AG04450 (cell line): ENCODE measurements at regions not wholly inside any gene's neighbourhood (a gene's known extent, or its start where the extent isn't known, plus 50 kb on each side); places are given as distances from the start of the nearest gene placed in this dataset.

Experiments used
- CTCF ChIA-PET: fragments of 300-600, 350-600 bp; formaldehyde crosslinking; extraction: SDS; loops from one replicate; lab custom pipeline; 2022; ENCODE audit warnings: antibody characterized with exemption, inconsistent platforms; lab: Charles Lee
- POLR2A ChIA-PET: fragments of 350-600 bp; formaldehyde crosslinking; extraction: SDS; loops from one replicate; lab custom pipeline; 2021; ENCODE audit warnings: antibody characterized with exemption, inconsistent platforms; lab: Yijun Ruan, JAX
- DNase-seq: peaks from one replicate; pipeline ENCODE4 v3.0.0-alpha.2; 2011; ENCODE audit warnings: low read depth, low spot score
- H3K27ac ChIP-seq: one replicate; pipeline ENCODE4 v1.5.1; 2012; ENCODE audit warnings: low read depth, low read length, control low read depth
- H3K27me3 ChIP-seq: one replicate; pipeline ENCODE4 v1.6.0; 2012; ENCODE audit warnings: low read length; ENCODE audit not compliant: control insufficient read depth, insufficient read depth
- H3K4me3 ChIP-seq: 2 replicates; pipeline ENCODE4 v1.5.1; 2011; ENCODE audit warnings: mild to moderate bottlenecking, low read depth, low read length, control low read depth
- H3K9me3 ChIP-seq: 2 replicates; pipeline ENCODE4 v1.5.1; 2012; ENCODE audit warnings: low read length; ENCODE audit not compliant: control insufficient read depth, insufficient read depth
- TF ChIP-seq, protein P1 (sequence below): IDR thresholded peaks from 2 replicates; pipeline ENCODE4 v1.5.1; 2011; ENCODE audit warnings: low read depth, low read length, control low read depth, inconsistent platforms

DNA sequence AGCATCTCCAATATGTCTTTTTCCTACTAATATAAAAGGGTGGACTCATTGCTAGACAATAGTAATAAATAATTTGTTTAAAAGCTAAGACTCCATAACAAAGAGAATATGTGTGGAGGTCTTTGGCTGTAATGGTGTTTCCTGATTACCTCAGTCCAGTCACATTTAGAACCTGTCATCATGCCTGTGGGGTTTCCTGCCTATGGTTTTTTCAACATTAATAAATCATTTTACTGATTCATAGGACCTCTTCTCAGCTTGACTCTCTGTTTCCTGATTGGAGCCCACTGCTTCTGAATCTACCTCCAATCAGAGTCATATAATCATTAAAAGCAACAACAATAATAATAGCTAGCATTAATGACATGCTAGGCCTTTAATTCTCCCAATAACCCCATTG lies 52.4 kb upstream of the GNAI1 start:
- TF ChIP-seq, protein P1, sequence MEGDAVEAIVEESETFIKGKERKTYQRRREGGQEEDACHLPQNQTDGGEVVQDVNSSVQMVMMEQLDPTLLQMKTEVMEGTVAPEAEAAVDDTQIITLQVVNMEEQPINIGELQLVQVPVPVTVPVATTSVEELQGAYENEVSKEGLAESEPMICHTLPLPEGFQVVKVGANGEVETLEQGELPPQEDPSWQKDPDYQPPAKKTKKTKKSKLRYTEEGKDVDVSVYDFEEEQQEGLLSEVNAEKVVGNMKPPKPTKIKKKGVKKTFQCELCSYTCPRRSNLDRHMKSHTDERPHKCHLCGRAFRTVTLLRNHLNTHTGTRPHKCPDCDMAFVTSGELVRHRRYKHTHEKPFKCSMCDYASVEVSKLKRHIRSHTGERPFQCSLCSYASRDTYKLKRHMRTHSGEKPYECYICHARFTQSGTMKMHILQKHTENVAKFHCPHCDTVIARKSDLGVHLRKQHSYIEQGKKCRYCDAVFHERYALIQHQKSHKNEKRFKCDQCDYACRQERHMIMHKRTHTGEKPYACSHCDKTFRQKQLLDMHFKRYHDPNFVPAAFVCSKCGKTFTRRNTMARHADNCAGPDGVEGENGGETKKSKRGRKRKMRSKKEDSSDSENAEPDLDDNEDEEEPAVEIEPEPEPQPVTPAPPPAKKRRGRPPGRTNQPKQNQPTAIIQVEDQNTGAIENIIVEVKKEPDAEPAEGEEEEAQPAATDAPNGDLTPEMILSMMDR = no peak
- ChIA-PET CTCF (no interaction called here), POLR2A (interaction anchor here (0.6 kb wide), 1 partner anchor 140 kb away, joined by 5 read pairs; no protein-coding TSS in a partner anchor)
- no peak overlapping the region for H3K27ac ChIP-seq
- no peak for DNase-seq
- H3K27me3 ChIP-seq = no peaks in the 10 kb centered on the region
- peaks cover 3% of the 10 kb centered on the region; the same call in 1 of the 2 replicates for H3K9me3 ChIP-seq
- H3K4me3 ChIP-seq = no peak overlapping the region

DNA sequence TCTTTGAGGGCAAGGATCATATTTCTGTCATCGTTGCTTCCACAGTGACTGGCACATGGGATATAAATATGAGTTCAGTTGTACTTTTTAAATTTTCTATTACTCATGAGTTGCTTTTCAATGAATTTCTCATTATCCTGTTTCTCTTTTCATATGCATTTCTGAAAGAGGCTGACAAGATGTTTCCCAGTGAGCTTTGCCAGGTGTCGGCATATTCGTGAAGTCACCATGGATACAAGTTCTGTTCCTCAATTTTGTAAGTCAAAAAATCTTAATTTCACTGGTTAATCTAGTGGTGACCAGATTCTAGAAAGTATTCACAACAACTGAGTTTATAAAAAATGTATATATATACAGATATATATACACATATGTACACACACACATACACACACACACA lies 55.7 kb upstream of the GNAI1 start:
- H3K9me3 ChIP-seq = no peaks in the 10 kb centered on the region
- ChIA-PET CTCF (interaction anchor here (1.2 to 1.4 kb wide), 2 partner anchors 10 to 16 kb away, joined by 3 to 5 read pairs; no protein-coding TSS in a partner anchor), POLR2A (no interaction called here)
- TF ChIP-seq, protein P1 = no peak
- no peak overlapping the region for H3K27ac ChIP-seq
- no peak overlapping the region for H3K4me3 ChIP-seq
- no peaks in the 10 kb centered on the region for H3K27me3 ChIP-seq
- DNase-seq = no peak

DNA sequence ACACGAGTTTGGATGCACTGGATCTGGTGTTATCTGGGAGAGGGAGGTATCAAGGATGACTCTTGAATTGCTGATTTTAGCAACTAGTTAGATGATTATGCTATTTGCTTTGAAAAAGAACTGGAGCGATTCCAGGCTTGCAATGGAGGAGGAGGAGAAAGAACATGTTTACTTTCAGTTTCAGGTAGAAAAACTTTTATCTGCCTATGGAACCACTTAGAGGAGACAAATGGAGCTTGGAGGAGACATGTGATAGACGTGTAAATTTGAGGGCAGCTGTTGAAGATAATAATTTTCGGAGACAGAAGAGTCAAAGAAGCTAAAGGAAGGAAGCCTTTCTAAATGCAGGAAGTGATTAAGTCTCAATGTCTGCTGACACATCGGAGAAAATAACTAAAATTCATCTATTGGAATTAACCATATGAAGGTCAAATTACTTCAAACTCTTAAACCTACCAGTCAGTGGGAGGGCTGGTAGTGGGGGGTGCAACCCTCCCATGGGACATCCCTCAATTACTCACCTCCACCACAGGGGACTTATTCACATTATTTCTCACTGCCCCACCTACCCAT lies 56.4 kb upstream of the GNAI1 start:
- ChIA-PET POLR2A (no interaction called here), CTCF (interaction anchor here (0.8 to 1.4 kb wide), 5 partner anchors 11 to 314 kb away, joined by 3 to 6 read pairs (median 4); no protein-coding TSS in a partner anchor)

DNA sequence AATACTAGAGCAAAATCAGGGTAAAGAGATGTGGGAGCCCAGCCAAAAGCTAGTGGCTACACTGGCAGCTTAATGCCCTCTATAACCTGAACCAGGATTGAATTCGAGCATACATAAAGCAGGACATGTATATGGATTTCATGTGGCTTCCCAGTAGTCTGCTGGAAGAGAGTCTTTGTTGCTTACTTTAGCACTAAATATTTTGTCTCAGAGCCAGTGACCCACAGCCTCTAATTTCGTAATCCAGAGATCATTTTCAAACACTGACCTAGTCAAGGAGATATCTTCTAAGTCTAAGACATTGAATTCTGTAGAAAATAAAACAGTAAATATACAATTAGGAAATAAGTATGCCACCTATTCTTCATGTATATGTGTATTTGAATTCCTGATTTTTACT lies 64.2 kb upstream of the GNAI1 start:
- CTCF ChIA-PET = interaction anchor here (1.0 kb wide), 1 partner anchor 11 kb away, joined by 3 read pairs; no protein-coding TSS in a partner anchor
- POLR2A ChIA-PET = no interaction called here
- Histone ChIP-seq H3K9me3 (peaks cover 8% of the 10 kb centered on the region), H3K27me3 (no peaks in the 10 kb centered on the region), H3K27ac (no peak overlapping the region), H3K4me3 (no peak overlapping the region)
- TF ChIP-seq, protein P1 = no peak
- DNase-seq = no peak

More for the DNA sequence above, 56.4 kb upstream of the GNAI1 start:
- Histone ChIP-seq H3K9me3 (no peaks in the 10 kb centered on the region), H3K4me3 (peak overlapping the region; percentile 1; the same call in 1 of the 2 replicates), H3K27ac (no peak overlapping the region), H3K27me3 (no peaks in the 10 kb centered on the region)
- DNase-seq = no peak
- TF ChIP-seq, protein P1 = no peak

DNA sequence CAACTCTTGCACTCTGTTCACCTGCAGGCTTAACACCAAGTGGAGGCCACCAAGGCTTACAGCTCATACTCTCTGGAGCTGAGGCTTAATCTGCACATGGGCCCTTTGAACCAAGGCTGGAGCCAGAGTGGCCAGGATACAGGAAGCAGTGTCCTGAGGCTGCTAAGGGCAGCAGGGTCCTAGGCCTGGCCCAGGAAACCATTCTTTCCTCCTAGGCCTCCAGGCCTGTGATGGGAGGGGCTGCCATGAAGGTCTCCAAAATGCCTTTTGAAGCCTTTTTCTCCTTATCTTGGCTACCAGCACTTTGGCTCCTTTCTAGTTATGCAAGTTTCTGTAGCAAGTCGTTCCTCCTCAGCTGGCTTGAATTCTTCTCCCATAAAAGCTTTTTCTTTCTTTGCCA lies 68.0 kb upstream of the GNAI1 start:
- CTCF ChIA-PET = no interaction called here
- TF ChIP-seq, protein P1 = no peak
- no peak for DNase-seq
- no peak overlapping the region for H3K4me3 ChIP-seq
- POLR2A ChIA-PET = no interaction called here
- H3K27ac ChIP-seq = no peak overlapping the region
- H3K9me3 ChIP-seq = peaks cover 10% of the 10 kb centered on the region
- H3K27me3 ChIP-seq = no peaks in the 10 kb centered on the region
